Liver (tissue), 8 donors: ENCODE measurements at regions not wholly inside any gene's neighbourhood (a gene's known extent, or its start where the extent isn't known, plus 50 kb on each side); places are given as distances from the start of the nearest gene placed in this dataset.

Source experiments
- DNase-seq: peaks from one replicate; pipeline ENCODE4 v3.0.0-alpha.2; 2017; ENCODE audit warnings: low spot score
- H3K27ac ChIP-seq, 2 donors: one replicate each; pipeline ENCODE4 v1.7.0; 2013; ENCODE audit warnings: inconsistent platforms in 2 of 2, low read length in 2 of 2, control low read depth in 1 of 2, low read depth in 1 of 2, mild to moderate bottlenecking in 1 of 2
- H3K27me3 ChIP-seq, 4 donors: one replicate each; pipeline versions ENCODE4 v1.6.1 to v1.7.0; 2013; ENCODE audit warnings: low read length in 3 of 4, inconsistent platforms in 1 of 4, mild to moderate bottlenecking in 1 of 4, moderate library complexity in 1 of 4; ENCODE audit not compliant: control insufficient read depth in 4 of 4, insufficient read depth in 4 of 4
- H3K36me3 ChIP-seq, 4 donors: one replicate each; pipeline versions ENCODE4 v1.6.1 to v1.7.0; 2013; ENCODE audit warnings: low read length in 3 of 4, mild to moderate bottlenecking in 3 of 4, low read depth in 1 of 4, moderate library complexity in 1 of 4; ENCODE audit not compliant: control insufficient read depth in 4 of 4, insufficient read depth in 3 of 4
- H3K4me1 ChIP-seq, 4 donors: one replicate each; pipeline versions ENCODE4 v1.6.1 to v1.7.0; 2013; ENCODE audit warnings: low read length in 3 of 4, mild to moderate bottlenecking in 3 of 4, moderate library complexity in 1 of 4; ENCODE audit not compliant: control insufficient read depth in 4 of 4, insufficient read depth in 4 of 4
- H3K4me3 ChIP-seq, 3 donors: one replicate each; pipeline versions ENCODE4 v1.6.1 to v1.7.0; 2013; ENCODE audit warnings: low read length in 3 of 3, control low read depth in 1 of 3, low read depth in 1 of 3, mild to moderate bottlenecking in 1 of 3
- H3K9ac ChIP-seq, 2 donors: one replicate each; pipeline ENCODE4 v1.7.0; 2013; ENCODE audit warnings: low read length in 2 of 2, mild to moderate bottlenecking in 2 of 2, moderate library complexity in 2 of 2, control low read depth in 1 of 2, low read depth in 1 of 2
- H3K9me3 ChIP-seq, 4 donors: one replicate each; pipeline versions ENCODE4 v1.6.1 to v1.7.0; 2013; ENCODE audit warnings: low read length in 3 of 4; ENCODE audit not compliant: control insufficient read depth in 4 of 4
- ATF3 ChIP-seq: IDR thresholded peaks from 2 replicates; pipeline ENCODE4 v1.6.1; 2016; ENCODE audit warnings: antibody characterized with exemption
- EGR1 ChIP-seq, 2 donors: IDR thresholded peaks; 2 replicates each; pipeline ENCODE4 v1.6.1; 2016 to 2018; ENCODE audit warnings: antibody characterized with exemption in 2 of 2, low read depth in 2 of 2
- FOXA1 ChIP-seq: IDR thresholded peaks from 2 replicates; pipeline ENCODE4 v1.6.1; 2016; ENCODE audit warnings: antibody characterized with exemption
- FOXA2 ChIP-seq: IDR thresholded peaks from 2 replicates; pipeline ENCODE4 v1.6.1; 2016; ENCODE audit warnings: antibody characterized with exemption
- GABPA ChIP-seq, 2 donors: IDR thresholded peaks in 1 of 2; conservative IDR thresholded peaks in 1 of 2; 2 replicates each; pipeline ENCODE4 v1.6.1; 2016; ENCODE audit warnings: antibody characterized with exemption in 2 of 2, mild to moderate bottlenecking in 1 of 2, moderate library complexity in 1 of 2
- HNF4G ChIP-seq: IDR thresholded peaks from 2 replicates; pipeline ENCODE4 v1.6.1; 2016; ENCODE audit warnings: antibody characterized with exemption
- JUND ChIP-seq, 2 donors: IDR thresholded peaks; 2 replicates each; pipeline ENCODE4 v1.6.1; 2016; ENCODE audit warnings: antibody characterized with exemption in 2 of 2
- NR2F2 ChIP-seq: IDR thresholded peaks from 2 replicates; pipeline ENCODE4 v1.6.1; 2016; ENCODE audit warnings: antibody characterized with exemption
- RAD21 ChIP-seq, 2 donors: IDR thresholded peaks; 2 replicates each; pipeline ENCODE4 v1.6.1; 2016; ENCODE audit warnings: antibody characterized with exemption in 2 of 2, mild to moderate bottlenecking in 2 of 2
- REST ChIP-seq: IDR thresholded peaks from 2 replicates; pipeline ENCODE4 v1.6.1; 2016; ENCODE audit warnings: antibody characterized with exemption, mild to moderate bottlenecking
- RXRA ChIP-seq, 2 donors: IDR thresholded peaks; 2 replicates each; pipeline ENCODE4 v1.6.1; 2017 to 2018; ENCODE audit warnings: antibody characterized with exemption in 2 of 2, mild to moderate bottlenecking in 1 of 2
- SP1 ChIP-seq: IDR thresholded peaks from 2 replicates; pipeline ENCODE4 v1.6.1; 2018; ENCODE audit warnings: antibody characterized with exemption, mild to moderate bottlenecking
- TAF1 ChIP-seq: conservative IDR thresholded peaks from 2 replicates; pipeline ENCODE4 v1.6.1; 2016; ENCODE audit warnings: antibody characterized with exemption, mild to moderate bottlenecking
- YY1 ChIP-seq: IDR thresholded peaks from 2 replicates; pipeline ENCODE4 v1.6.1; 2016; ENCODE audit warnings: antibody characterized with exemption, mild to moderate bottlenecking
- ZBTB33 ChIP-seq: IDR thresholded peaks from 2 replicates; pipeline ENCODE4 v1.6.1; 2016; ENCODE audit warnings: antibody characterized with exemption
- WGBS: extraction: QIAGEN DNeasy Blood & Tissue Kit; methylation state at CpG from one replicate; pipeline ENCODE4 v1.1.7; 2013; 5-methylcytosine and 5-hydroxymethylcytosine counted together
- TF ChIP-seq, protein P1 (sequence below): fragments of 150-350 bp; IDR thresholded peaks from 2 replicates; pipeline ENCODE4 v1.5.1; 2017; ENCODE audit warnings: improper control_type of control experiment, low read depth, low read length; ENCODE audit not compliant: missing input control
- donor health status: healthy.
- donor health status: healthy.
- donor health status: healthy.
- donor health status: healthy.
- donor health status: healthy.

GRCh38 chr10:123500110-123500509 lies 166.0 kb upstream of the GPR26 start:
- H3K4me1 ChIP-seq: no peaks in the 10 kb centered on the region
- no peak overlapping the region for H3K4me3 ChIP-seq
- 86% methylated on average over 7 of the region's 7 CpGs for WGBS
- H3K9me3 ChIP-seq: no peaks in the 10 kb centered on the region
- H3K9ac ChIP-seq: no peak overlapping the region
- H3K27ac ChIP-seq: no peak overlapping the region
- no peak for DNase-seq
- no peaks in the 10 kb centered on the region for H3K36me3 ChIP-seq
- H3K27me3 ChIP-seq: no peaks in the 10 kb centered on the region
- TF ChIP-seq YY1 (no peak), NR2F2 (no peak), FOXA1 (no peak)

- TF ChIP-seq GABPA (IDR thresholded peaks at IDR 0.05 in 1 of 2, conservative IDR thresholded peaks at IDR 0.05 in 1 of 2) (no peak), RXRA (IDR thresholded peaks at IDR 0.05) (no peak), HNF4G (no peak), JUND (IDR thresholded peaks at IDR 0.05) (no peak), YY1 (no peak), ATF3 (no peak), REST (no peak), SP1 (no peak), TAF1 (no peak), EGR1 (IDR thresholded peaks at IDR 0.05; ENCODE audit: low read depth in 2 of 2) (no peak), NR2F2 (no peak), ZBTB33 (no peak), RAD21 (IDR thresholded peaks at IDR 0.05) (no peak), FOXA1 (no peak), FOXA2 (no peak)
- TF ChIP-seq, protein P1, sequence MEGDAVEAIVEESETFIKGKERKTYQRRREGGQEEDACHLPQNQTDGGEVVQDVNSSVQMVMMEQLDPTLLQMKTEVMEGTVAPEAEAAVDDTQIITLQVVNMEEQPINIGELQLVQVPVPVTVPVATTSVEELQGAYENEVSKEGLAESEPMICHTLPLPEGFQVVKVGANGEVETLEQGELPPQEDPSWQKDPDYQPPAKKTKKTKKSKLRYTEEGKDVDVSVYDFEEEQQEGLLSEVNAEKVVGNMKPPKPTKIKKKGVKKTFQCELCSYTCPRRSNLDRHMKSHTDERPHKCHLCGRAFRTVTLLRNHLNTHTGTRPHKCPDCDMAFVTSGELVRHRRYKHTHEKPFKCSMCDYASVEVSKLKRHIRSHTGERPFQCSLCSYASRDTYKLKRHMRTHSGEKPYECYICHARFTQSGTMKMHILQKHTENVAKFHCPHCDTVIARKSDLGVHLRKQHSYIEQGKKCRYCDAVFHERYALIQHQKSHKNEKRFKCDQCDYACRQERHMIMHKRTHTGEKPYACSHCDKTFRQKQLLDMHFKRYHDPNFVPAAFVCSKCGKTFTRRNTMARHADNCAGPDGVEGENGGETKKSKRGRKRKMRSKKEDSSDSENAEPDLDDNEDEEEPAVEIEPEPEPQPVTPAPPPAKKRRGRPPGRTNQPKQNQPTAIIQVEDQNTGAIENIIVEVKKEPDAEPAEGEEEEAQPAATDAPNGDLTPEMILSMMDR: no peak
- Histone ChIP-seq H3K27me3 (peaks cover 0 to 2% (median 0%) of the 10 kb centered on the region in 4 donors), H3K9me3 (no peaks in the 10 kb centered on the region), H3K9ac (no peak overlapping the region), H3K27ac (no peak overlapping the region), H3K36me3 (no peaks in the 10 kb centered on the region), H3K4me1 (no peaks in the 10 kb centered on the region), H3K4me3 (no peak overlapping the region)
- DNase-seq: no peak
- WGBS: 83% methylated on average over 3 of the region's 3 CpGs
Observed at GRCh38 chr10:123501148-123501547, 165.0 kb upstream of the GPR26 start.
